SK-N-SH (cell line): ENCODE measurements at regions not wholly inside any gene's neighbourhood (a gene's known extent, or its start where the extent isn't known, plus 50 kb on each side); places are given as distances from the start of the nearest gene placed in this dataset.

ENCODE experiments used
- CTCF ChIA-PET: fragments of 300-600, 350-600 bp; formaldehyde crosslinking; extraction: SDS; loops from one replicate; lab custom pipeline; 2021; lab: Yijun Ruan, JAX
- POLR2A ChIA-PET: fragments of 350-600 bp; sonication (Branson Sonifier 250); formaldehyde crosslinking; extraction: SDS; loops from one replicate; lab custom pipeline; 2020; ENCODE audit warnings: antibody characterized with exemption, inconsistent platforms; lab: Yijun Ruan, JAX
- DNase-seq: peaks from one replicate; pipeline ENCODE4 v3.0.0; 2012
- H2AFZ ChIP-seq: fragments of 200-600 bp; sonication (generic); 2 replicates; pipeline ENCODE4 v1.8.1; 2016; ENCODE audit warnings: antibody characterized with exemption, mild to moderate bottlenecking, low read depth
- H3F3A ChIP-seq: fragments of 200-600 bp; sonication (generic); replicated peaks from 2 replicates; pipeline ENCODE3; 2016; ENCODE audit warnings: antibody characterized with exemption, mild to moderate bottlenecking; ENCODE audit not compliant: insufficient read depth
- H3K27ac ChIP-seq, 2 experiments: fragments of 200-500 bp in 1 of 2; fragments of 200-600 bp in 1 of 2; sonication (Bioruptor generic) in 1 of 2; sonication (generic), shearing (Covaris generic) in 1 of 2; 2 replicates each; pipeline versions ENCODE4 v1.5.1 to v1.6.1; 2014 to 2016; ENCODE audit warnings: low read depth in 2 of 2, inconsistent platforms in 1 of 2, low read length in 1 of 2, mild to moderate bottlenecking in 1 of 2, mixed read lengths in 1 of 2
- H3K27me3 ChIP-seq: fragments of 200-600 bp; sonication (generic), shearing (Covaris generic); 2 replicates; pipeline ENCODE4 v1.6.1; 2016; ENCODE audit warnings: mixed run types; ENCODE audit not compliant: insufficient read depth
- H3K36me3 ChIP-seq, 2 experiments: fragments of 200-500 bp in 1 of 2; fragments of 200-600 bp in 1 of 2; sonication (Bioruptor generic) in 1 of 2; sonication (generic) in 1 of 2; replicated peaks in 1 of 2; 2 replicates each; pipeline versions ENCODE3 to v1.5.1; 2014 to 2016; ENCODE audit warnings: low read length in 1 of 2, mild to moderate bottlenecking in 1 of 2; ENCODE audit not compliant: insufficient read depth in 2 of 2, control insufficient read depth in 1 of 2
- H3K4me1 ChIP-seq, 2 experiments: fragments of 200-500 bp in 1 of 2; fragments of 200-600 bp in 1 of 2; sonication (Bioruptor generic) in 1 of 2; sonication (generic), shearing (Covaris generic) in 1 of 2; 2 replicates each; pipeline versions ENCODE4 v1.5.1 to v1.6.1; 2014 to 2016; ENCODE audit warnings: low read depth in 1 of 2, low read length in 1 of 2, mixed run types in 1 of 2; ENCODE audit not compliant: insufficient read depth in 2 of 2, control insufficient read depth in 1 of 2
- H3K4me2 ChIP-seq: fragments of 200-600 bp; sonication (generic), shearing (Covaris generic); 2 replicates; pipeline ENCODE4 v1.6.1; 2017; ENCODE audit warnings: mixed run types
- H3K4me3 ChIP-seq, 2 experiments: fragments of 200-500 bp in 1 of 2; fragments of 200-600 bp in 1 of 2; sonication (Bioruptor generic) in 1 of 2; sonication (generic), shearing (Covaris generic) in 1 of 2; 2 replicates each; pipeline versions ENCODE4 v1.5.1 to v1.8.1; 2014 to 2016; ENCODE audit warnings: low read depth in 2 of 2, inconsistent platforms in 1 of 2, low read length in 1 of 2, mild to moderate bottlenecking in 1 of 2, mixed read lengths in 1 of 2, moderate library complexity in 1 of 2
- H3K79me2 ChIP-seq: fragments of 200-600 bp; sonication (generic); 2 replicates; pipeline ENCODE4 v1.8.1; 2017; ENCODE audit warnings: mild to moderate bottlenecking; ENCODE audit not compliant: insufficient read depth
- H3K9ac ChIP-seq: fragments of 200-600 bp; sonication (generic); 2 replicates; pipeline ENCODE4 v1.6.1; 2017; ENCODE audit warnings: mixed run types
- H3K9me2 ChIP-seq: fragments of 200-600 bp; sonication (generic); 2 replicates; pipeline ENCODE4 v1.6.1; 2017; ENCODE audit warnings: mixed run types
- H3K9me3 ChIP-seq: fragments of 200-600 bp; sonication (generic); 2 replicates; pipeline ENCODE4 v1.6.1; 2017; ENCODE audit warnings: mixed run types, mild to moderate bottlenecking, moderate library complexity
- H4K20me1 ChIP-seq: fragments of 200-600 bp; sonication (generic); 2 replicates; pipeline ENCODE4 v1.6.1; 2017; ENCODE audit warnings: mild to moderate bottlenecking, mixed run types; ENCODE audit not compliant: insufficient read depth
- CHD2 ChIP-seq: fragments of 150-350 bp; IDR thresholded peaks from 2 replicates; pipeline ENCODE4 v1.6.1; 2018; ENCODE audit warnings: low read length; ENCODE audit not compliant: partially characterized antibody
- CTCF ChIP-seq: fragments of 200-600 bp; sonication (generic); IDR thresholded peaks from 2 replicates; pipeline ENCODE4 v1.6.1; 2017; ENCODE audit warnings: antibody characterized with exemption, mild to moderate bottlenecking, moderate library complexity
- FOXJ3 ChIP-seq: sonication (generic); formaldehyde crosslinking; IDR thresholded peaks from 2 replicates; pipeline ENCODE4 v1.5.1; 2020; ENCODE audit warnings: mild to moderate bottlenecking, missing genetic modification reagents
- GABPA ChIP-seq: IDR thresholded peaks from 2 replicates; pipeline ENCODE4 v1.4.0; 2012; ENCODE audit warnings: low read depth, mild to moderate bottlenecking
- GATA2 ChIP-seq: sonication (generic); formaldehyde crosslinking; IDR thresholded peaks from 2 replicates; pipeline ENCODE4 v1.5.0; 2020; ENCODE audit warnings: mild to moderate bottlenecking, missing genetic modification reagents
- IRF3 ChIP-seq: fragments of 150-350 bp; IDR thresholded peaks from 2 replicates; pipeline ENCODE4 v1.6.1; 2016; ENCODE audit warnings: mild to moderate bottlenecking, low read depth, low read length
- MAX ChIP-seq: IDR thresholded peaks from 2 replicates; pipeline ENCODE4 v1.4.0; 2012; ENCODE audit warnings: low read depth
- MEF2A ChIP-seq: IDR thresholded peaks from 2 replicates; pipeline ENCODE4 v1.4.0; 2012; ENCODE audit warnings: low read depth, borderline replicate concordance
- MXI1 ChIP-seq: IDR thresholded peaks from 2 replicates; pipeline ENCODE4 v1.6.1; 2012; ENCODE audit warnings: mild to moderate bottlenecking, low read depth, low read length, improper control_type of control experiment
- NFIC ChIP-seq: IDR thresholded peaks from 2 replicates; pipeline ENCODE4 v1.4.0; 2012; ENCODE audit warnings: borderline replicate concordance
- RCOR1 ChIP-seq: fragments of 150-350 bp; IDR thresholded peaks from 2 replicates; pipeline ENCODE4 v1.6.1; 2017; ENCODE audit warnings: antibody characterized with exemption, low read length
- REST ChIP-seq: IDR thresholded peaks from 2 replicates; pipeline ENCODE4 v1.6.1; 2012; ENCODE audit warnings: mild to moderate bottlenecking, low read depth, low read length, moderate library complexity
- TAF1 ChIP-seq: IDR thresholded peaks from 2 replicates; pipeline ENCODE4 v1.6.1; 2012; ENCODE audit warnings: low read depth, mild to moderate bottlenecking, low read length, moderate library complexity, borderline replicate concordance
- TCF12 ChIP-seq: IDR thresholded peaks from 2 replicates; pipeline ENCODE4 v1.4.0; 2012
- USF1 ChIP-seq: IDR thresholded peaks from 2 replicates; pipeline ENCODE4 v1.4.0; 2012; ENCODE audit warnings: low read depth, borderline replicate concordance
- YY1 ChIP-seq: IDR thresholded peaks from 2 replicates; pipeline ENCODE4 v1.4.0; 2012; ENCODE audit warnings: low read depth, mild to moderate bottlenecking
- WGBS: methylation state at CpG from one replicate; pipeline ENCODE4 v1.1.6; 2017; ENCODE audit warnings: low lambda C conversion rate; 5-methylcytosine and 5-hydroxymethylcytosine counted together

- Histone ChIP-seq H4K20me1 (no peaks in the 10 kb centered on the region), H3K36me3 (no peaks in the 10 kb centered on the region), H3K9ac (no peak overlapping the region), H2AFZ (no peak overlapping the region), H3K79me2 (no peaks in the 10 kb centered on the region), H3K9me2 (no peaks in the 10 kb centered on the region; the same call in 1 of the 2 replicates), H3K4me1 (no peaks in the 10 kb centered on the region), H3K27me3 (no peaks in the 10 kb centered on the region), H3F3A (no peaks in the 10 kb centered on the region), H3K4me3 (no peak overlapping the region), H3K27ac (peak overlapping the region in 1 of 2 experiments; percentile 45; a peak in 2 of 4 replicates), H3K4me2 (no peak overlapping the region)
- POLR2A ChIA-PET, result no interaction called here
- CTCF ChIA-PET, result no interaction called here
- no peak for DNase-seq
- no peak for TF ChIP-seq GABPA
- TF ChIP-seq NFIC, result no peak
- TF ChIP-seq MXI1, result no peak
- TF ChIP-seq YY1, result no peak
- TF ChIP-seq, all 33 proteins: peak for 0
- H3K9me3 ChIP-seq, result no peaks in the 10 kb centered on the region
These were observed 158.6 kb downstream of the C4orf33 start for GRCh38 chr4:129254526-129254925.

- Histone ChIP-seq H3K4me1 (no peaks in the 10 kb centered on the region; a peak in 1 of 4 replicates), H3K27ac (no peak overlapping the region), H2AFZ (no peak overlapping the region), H3K9me2 (no peaks in the 10 kb centered on the region; the same call in 1 of the 2 replicates), H3K9ac (no peak overlapping the region), H4K20me1 (no peaks in the 10 kb centered on the region), H3K4me3 (no peak overlapping the region), H3K9me3 (no peaks in the 10 kb centered on the region), H3F3A (no peaks in the 10 kb centered on the region), H3K4me2 (no peak overlapping the region), H3K36me3 (no peaks in the 10 kb centered on the region), H3K27me3 (no peaks in the 10 kb centered on the region), H3K79me2 (no peaks in the 10 kb centered on the region)
- WGBS, result 42% methylated on average over 2 of the region's 2 CpGs
- ChIA-PET POLR2A (no interaction called here), CTCF (no interaction called here)
- peak; percentile 14 for DNase-seq
- TF ChIP-seq RCOR1, result no peak
- no peak for TF ChIP-seq GATA2
- TF ChIP-seq NFIC, result no peak
- no peak for TF ChIP-seq TCF12
- no peak for TF ChIP-seq IRF3
- TF ChIP-seq REST, result no peak
- TF ChIP-seq MEF2A, result no peak
- TF ChIP-seq FOXJ3 (CRISPR knock-in tag), result no peak
- TF ChIP-seq CTCF, result no peak
- TF ChIP-seq CHD2, result no peak
- no peak for TF ChIP-seq TAF1
- TF ChIP-seq MAX, result no peak
- no peak for TF ChIP-seq MXI1
- no peak for TF ChIP-seq USF1
These were observed 165.6 kb downstream of the C4orf33 start for GRCh38 chr4:129261584-129261983.
